H1 (cell line): ENCODE measurements at regions not wholly inside any gene's neighbourhood (a gene's known extent, or its start where the extent isn't known, plus 50 kb on each side); places are given as distances from the start of the nearest gene placed in this dataset.

Source experiments
- EGR1 ChIP-seq: IDR thresholded peaks from 2 replicates; pipeline ENCODE4 v1.6.1; 2011; ENCODE audit warnings: low read depth, low read length, borderline replicate concordance
- EZH2 ChIP-seq: fragments of 200-600 bp; sonication (generic); IDR thresholded peaks from 2 replicates; pipeline ENCODE4 v1.7.1; 2012; ENCODE audit warnings: low read depth, mild to moderate bottlenecking, moderate library complexity, low read length, inconsistent platforms; ENCODE audit not compliant: severe bottlenecking
- HDAC2 ChIP-seq, 2 experiments: fragments of 300-600 bp in 1 of 2; sonication (generic) in 1 of 2; IDR thresholded peaks; 2 replicates each; pipeline ENCODE4 v1.6.1; 2011 to 2012; ENCODE audit warnings: low read depth in 2 of 2, low read length in 2 of 2, mild to moderate bottlenecking in 2 of 2, moderate library complexity in 2 of 2, borderline replicate concordance in 1 of 2, inconsistent platforms in 1 of 2
- JUND ChIP-seq: IDR thresholded peaks from 2 replicates; pipeline ENCODE4 v1.6.1; 2011; ENCODE audit warnings: mild to moderate bottlenecking, improper control_type of control experiment, low read length
- POLR2A ChIP-seq, 2 experiments: IDR thresholded peaks; 1 replicate in 1 of 2; 2 replicates in 1 of 2; pipeline ENCODE4 v1.6.1; 2011; ENCODE audit warnings: low read depth in 2 of 2, low read length in 2 of 2, mild to moderate bottlenecking in 2 of 2; ENCODE audit errors: control extremely low read depth in 1 of 2
- POLR2AphosphoS5 ChIP-seq: IDR thresholded peaks from 2 replicates; pipeline ENCODE4 v1.6.1; 2011; ENCODE audit warnings: low read depth, low read length
- RNF2 ChIP-seq: fragments of 200-900, 300-1000 bp; sonication (generic); IDR thresholded peaks from 2 replicates; pipeline ENCODE4 v1.7.1; 2016; ENCODE audit warnings: borderline replicate concordance, low read depth, mild to moderate bottlenecking, antibody characterized with exemption, low read length; ENCODE audit not compliant: poor library complexity, severe bottlenecking; ENCODE audit errors: missing control alignments
- TAF1 ChIP-seq: IDR thresholded peaks from 2 replicates; pipeline ENCODE4 v1.6.1; 2011; ENCODE audit warnings: mild to moderate bottlenecking, low read depth, low read length
- TF ChIP-seq, protein P1 (sequence below), 3 experiments: IDR thresholded peaks; 1 replicate in 2 of 3; 2 replicates in 1 of 3; pipeline versions ENCODE4 v1.5.1 to v1.6.1; 2011; ENCODE audit warnings: low read length in 3 of 3, mild to moderate bottlenecking in 3 of 3, inconsistent platforms in 2 of 3, low read depth in 1 of 3, moderate library complexity in 1 of 3; ENCODE audit not compliant: insufficient read depth in 1 of 3; ENCODE audit errors: control extremely low read depth in 1 of 3

DNA sequence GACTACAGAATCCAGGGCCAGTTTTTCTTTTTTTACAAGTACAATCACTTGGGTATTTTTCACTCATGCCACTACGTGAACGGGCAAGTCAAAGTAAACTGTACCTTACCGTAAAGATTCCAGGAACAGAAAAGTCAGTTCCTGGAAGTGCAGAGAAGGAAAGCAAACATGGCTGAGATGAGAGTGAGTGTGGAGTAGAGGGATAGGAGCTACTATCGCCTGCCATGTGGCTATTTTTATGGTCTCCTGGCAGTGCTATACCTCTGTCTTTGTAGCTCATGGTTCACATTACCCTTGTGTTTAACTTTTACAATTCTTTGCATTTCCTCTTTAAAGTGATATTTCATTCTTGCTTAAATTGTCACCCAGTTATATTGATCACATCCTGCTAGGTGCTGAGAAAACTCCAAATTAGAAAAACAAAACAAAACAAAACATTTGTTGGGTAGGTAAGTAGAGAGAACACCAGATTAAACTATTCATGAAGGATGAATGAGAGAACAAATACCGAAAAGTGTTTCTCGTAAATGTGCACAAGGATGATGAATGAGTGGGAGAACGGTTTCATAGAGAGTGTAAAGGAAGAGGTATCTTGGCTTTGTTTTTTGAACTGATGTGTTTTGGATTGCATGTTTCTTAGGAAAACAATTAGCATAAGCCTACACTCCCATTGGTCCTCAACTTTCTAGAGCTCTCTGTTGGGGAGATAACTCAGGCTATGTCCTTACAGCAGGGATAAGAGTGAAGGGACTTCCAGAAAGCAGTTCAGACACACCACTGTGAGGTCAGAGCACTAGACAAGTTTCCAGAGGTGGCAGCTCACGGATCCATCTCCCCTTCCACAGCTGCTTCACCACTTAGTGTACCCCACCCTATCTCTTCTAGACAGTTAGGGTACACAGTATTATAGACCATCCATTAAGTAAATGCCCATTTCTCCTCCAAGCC is 163.7 kb downstream of the IPO8 start:
- no peak for TF ChIP-seq JUND
- TF ChIP-seq, protein P1, sequence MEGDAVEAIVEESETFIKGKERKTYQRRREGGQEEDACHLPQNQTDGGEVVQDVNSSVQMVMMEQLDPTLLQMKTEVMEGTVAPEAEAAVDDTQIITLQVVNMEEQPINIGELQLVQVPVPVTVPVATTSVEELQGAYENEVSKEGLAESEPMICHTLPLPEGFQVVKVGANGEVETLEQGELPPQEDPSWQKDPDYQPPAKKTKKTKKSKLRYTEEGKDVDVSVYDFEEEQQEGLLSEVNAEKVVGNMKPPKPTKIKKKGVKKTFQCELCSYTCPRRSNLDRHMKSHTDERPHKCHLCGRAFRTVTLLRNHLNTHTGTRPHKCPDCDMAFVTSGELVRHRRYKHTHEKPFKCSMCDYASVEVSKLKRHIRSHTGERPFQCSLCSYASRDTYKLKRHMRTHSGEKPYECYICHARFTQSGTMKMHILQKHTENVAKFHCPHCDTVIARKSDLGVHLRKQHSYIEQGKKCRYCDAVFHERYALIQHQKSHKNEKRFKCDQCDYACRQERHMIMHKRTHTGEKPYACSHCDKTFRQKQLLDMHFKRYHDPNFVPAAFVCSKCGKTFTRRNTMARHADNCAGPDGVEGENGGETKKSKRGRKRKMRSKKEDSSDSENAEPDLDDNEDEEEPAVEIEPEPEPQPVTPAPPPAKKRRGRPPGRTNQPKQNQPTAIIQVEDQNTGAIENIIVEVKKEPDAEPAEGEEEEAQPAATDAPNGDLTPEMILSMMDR (IDR thresholded peaks at IDR 0.05; ENCODE audit: control extremely low read depth in 1 of 3, insufficient read depth in 1 of 3, low read depth in 1 of 3, low read length in 3 of 3) = no peak
- TF ChIP-seq HDAC2 (IDR thresholded peaks at IDR 0.05; ENCODE audit: borderline replicate concordance in 1 of 2, low read depth in 2 of 2, low read length in 2 of 2) = no peak
- no peak for TF ChIP-seq TAF1
- no peak for TF ChIP-seq POLR2A (IDR thresholded peaks at IDR 0.05; ENCODE audit: control extremely low read depth in 1 of 2, low read depth in 2 of 2, low read length in 2 of 2)
- TF ChIP-seq POLR2AphosphoS5 = no peak
- no peak for TF ChIP-seq EZH2
- no peak for TF ChIP-seq RNF2
- no peak for TF ChIP-seq EGR1
